ENCODE measurements at regions not wholly inside any gene's neighbourhood (a gene's known extent, or its start where the extent isn't known, plus 50 kb on each side); places are given as distances from the start of the nearest gene placed in this dataset.
A peak's percentile ranks its signal among the peaks of the same experiment; 100 is the strongest.

DNA sequence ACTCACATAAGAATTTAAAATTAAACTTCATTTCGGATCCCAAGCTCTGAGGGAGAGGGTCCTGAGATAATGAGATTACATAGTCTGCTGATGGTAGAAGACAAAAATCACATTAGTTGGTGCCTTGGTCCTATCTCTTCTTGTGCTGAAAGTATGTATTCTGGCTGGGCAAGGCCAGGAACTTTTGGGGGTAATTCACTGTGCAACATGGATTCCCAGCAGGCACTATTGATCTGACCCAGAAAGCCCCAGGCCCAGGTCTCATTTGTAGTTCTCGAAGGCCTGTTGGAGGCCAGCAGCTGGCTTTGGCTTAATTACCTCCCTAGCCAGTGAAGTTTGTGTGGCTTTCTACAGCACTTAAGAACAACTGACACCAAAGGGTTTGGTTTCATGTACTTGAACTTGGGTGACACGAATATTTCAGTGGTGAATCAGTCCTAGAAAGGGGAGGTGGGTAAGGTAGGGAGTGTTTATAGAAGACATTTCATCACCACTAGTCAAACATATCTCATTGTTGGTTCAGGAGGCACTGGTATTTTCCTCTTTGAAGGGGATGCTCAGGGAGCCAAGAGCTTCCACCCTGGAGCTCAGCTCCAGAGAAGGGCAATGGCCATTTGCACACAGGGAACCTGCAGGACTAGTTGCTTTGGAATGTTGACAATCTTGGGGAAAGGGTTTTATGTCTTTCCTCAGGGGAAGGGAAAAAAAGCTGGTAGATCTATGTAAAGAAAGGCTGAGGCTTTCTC, 217.8 kb downstream of the OSR1 start (continued):
- TF ChIP-seq, protein P1, sequence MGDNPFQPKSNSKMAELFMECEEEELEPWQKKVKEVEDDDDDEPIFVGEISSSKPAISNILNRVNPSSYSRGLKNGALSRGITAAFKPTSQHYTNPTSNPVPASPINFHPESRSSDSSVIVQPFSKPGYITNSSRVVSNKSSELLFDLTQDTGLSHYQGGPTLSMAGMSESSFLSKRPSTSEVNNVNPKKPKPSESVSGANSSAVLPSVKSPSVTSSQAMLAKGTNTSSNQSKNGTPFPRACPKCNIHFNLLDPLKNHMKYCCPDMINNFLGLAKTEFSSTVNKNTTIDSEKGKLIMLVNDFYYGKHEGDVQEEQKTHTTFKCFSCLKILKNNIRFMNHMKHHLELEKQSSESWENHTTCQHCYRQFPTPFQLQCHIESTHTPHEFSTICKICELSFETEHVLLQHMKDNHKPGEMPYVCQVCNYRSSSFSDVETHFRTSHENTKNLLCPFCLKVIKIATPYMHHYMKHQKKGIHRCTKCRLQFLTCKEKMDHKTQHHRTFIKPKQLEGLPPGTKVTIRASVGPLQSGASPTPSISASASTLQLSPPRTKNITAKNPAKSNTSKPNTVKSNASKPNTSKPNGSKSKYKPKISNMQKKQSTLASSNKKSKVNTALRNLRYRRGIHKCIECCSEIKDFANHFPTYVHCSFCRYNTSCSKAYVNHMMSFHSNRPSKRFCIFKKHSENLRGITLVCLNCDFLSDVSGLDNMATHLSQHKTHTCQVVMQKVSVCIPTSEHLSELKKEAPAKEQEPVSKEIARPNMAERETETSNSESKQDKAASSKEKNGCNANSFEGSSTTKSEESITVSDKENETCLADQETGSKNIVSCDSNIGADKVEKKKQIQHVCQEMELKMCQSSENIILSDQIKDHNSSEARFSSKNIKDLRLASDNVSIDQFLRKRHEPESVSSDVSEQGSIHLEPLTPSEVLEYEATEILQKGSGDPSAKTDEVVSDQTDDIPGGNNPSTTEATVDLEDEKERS (CRISPR knock-in tag; IDR thresholded peaks at IDR 0.05), result peak; percentile 33; the same call in 1 of the 2 replicates
- TF ChIP-seq NONO (IDR thresholded peaks at IDR 0.05), result no peak
- peak; percentile 35; the same call in 1 of the 2 replicates for TF ChIP-seq NONO (CRISPR knock-in tag; conservative IDR thresholded peaks at IDR 0.05)
- no peak for TF ChIP-seq ZNF343 (CRISPR knock-in tag; IDR thresholded peaks at IDR 0.05)
- TF ChIP-seq DPF2 (CRISPR knock-in tag; IDR thresholded peaks at IDR 0.05; ENCODE audit: borderline replicate concordance, low read depth), result peak; percentile 59; the same call in 1 of the 2 replicates
- no peak for TF ChIP-seq ASH2L (IDR thresholded peaks at IDR 0.05; ENCODE audit: insufficient read length, low read depth, low read length)
- no peak for TF ChIP-seq ZNF775 (CRISPR knock-in tag; IDR thresholded peaks at IDR 0.05; ENCODE audit: borderline replicate concordance)
- peak; percentile 64; the same call in 1 of the 2 replicates for TF ChIP-seq ETV5 (CRISPR knock-in tag; IDR thresholded peaks at IDR 0.05; ENCODE audit: borderline replicate concordance)
- no peak for TF ChIP-seq ZNF749 (CRISPR knock-in tag; IDR thresholded peaks at IDR 0.05; ENCODE audit: borderline replicate concordance)
- no peak for TF ChIP-seq MXI1 (IDR thresholded peaks at IDR 0.05; ENCODE audit: borderline replicate concordance, low read depth, low read length)
- TF ChIP-seq MTERF4 (CRISPR knock-in tag; IDR thresholded peaks at IDR 0.05), result no peak
- TF ChIP-seq THRA (CRISPR knock-in tag; IDR thresholded peaks at IDR 0.05; ENCODE audit: borderline replicate concordance), result peak; percentile 91
- no peak for TF ChIP-seq RELA (CRISPR knock-in tag; IDR thresholded peaks at IDR 0.05)
- peak; percentile 98 for TF ChIP-seq JUN (CRISPR knock-in tag; IDR thresholded peaks at IDR 0.05)
- peak; percentile 54 for TF ChIP-seq ZBTB33 (CRISPR knock-in tag; IDR thresholded peaks at IDR 0.05)
- TF ChIP-seq, protein P2, sequence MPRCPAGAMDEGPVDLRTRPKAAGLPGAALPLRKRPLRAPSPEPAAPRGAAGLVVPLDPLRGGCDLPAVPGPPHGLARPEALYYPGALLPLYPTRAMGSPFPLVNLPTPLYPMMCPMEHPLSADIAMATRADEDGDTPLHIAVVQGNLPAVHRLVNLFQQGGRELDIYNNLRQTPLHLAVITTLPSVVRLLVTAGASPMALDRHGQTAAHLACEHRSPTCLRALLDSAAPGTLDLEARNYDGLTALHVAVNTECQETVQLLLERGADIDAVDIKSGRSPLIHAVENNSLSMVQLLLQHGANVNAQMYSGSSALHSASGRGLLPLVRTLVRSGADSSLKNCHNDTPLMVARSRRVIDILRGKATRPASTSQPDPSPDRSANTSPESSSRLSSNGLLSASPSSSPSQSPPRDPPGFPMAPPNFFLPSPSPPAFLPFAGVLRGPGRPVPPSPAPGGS (CRISPR knock-in tag; IDR thresholded peaks at IDR 0.05), result no peak
- no peak for TF ChIP-seq PTBP1 (IDR thresholded peaks at IDR 0.05; ENCODE audit: low read depth, low read length, poor library complexity, severe bottlenecking)
- TF ChIP-seq KDM6A (CRISPR knock-in tag; IDR thresholded peaks at IDR 0.05; ENCODE audit: low read depth), result no peak; the same call in 1 of the 2 replicates
- no peak for TF ChIP-seq GTF3A (CRISPR knock-in tag; conservative IDR thresholded peaks at IDR 0.05)
- no peak for TF ChIP-seq ZNF7 (CRISPR knock-in tag; IDR thresholded peaks at IDR 0.05)
- no peak for TF ChIP-seq NKX3-1 (CRISPR knock-in tag; IDR thresholded peaks at IDR 0.05)
